ENCODE measurements at regions not wholly inside any gene's neighbourhood (a gene's known extent, or its start where the extent isn't known, plus 50 kb on each side); places are given as distances from the start of the nearest gene placed in this dataset.

DNA sequence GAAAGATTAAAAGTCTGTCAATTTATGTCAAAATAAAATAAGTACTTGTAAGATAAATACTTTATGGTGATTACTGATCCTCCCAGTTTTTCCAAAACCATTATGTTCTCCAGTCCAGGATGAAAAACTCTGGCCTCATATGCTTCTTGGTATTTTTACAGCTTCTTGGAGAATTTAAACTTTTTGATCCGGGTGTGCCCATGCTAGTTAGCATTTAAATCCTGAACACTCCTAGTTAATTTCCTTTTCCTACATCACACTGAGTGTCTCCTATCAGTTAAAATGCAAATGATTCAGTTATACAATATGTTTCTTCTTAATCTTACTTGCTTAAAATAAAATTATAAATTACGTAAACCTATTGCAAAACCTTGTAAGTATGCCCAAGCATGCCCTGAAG lies 499.9 kb upstream of the SLITRK6 start:
- no peak for TF ChIP-seq EZH2 (IDR thresholded peaks at IDR 0.05; ENCODE audit: borderline replicate concordance)
- TF ChIP-seq, protein P1, sequence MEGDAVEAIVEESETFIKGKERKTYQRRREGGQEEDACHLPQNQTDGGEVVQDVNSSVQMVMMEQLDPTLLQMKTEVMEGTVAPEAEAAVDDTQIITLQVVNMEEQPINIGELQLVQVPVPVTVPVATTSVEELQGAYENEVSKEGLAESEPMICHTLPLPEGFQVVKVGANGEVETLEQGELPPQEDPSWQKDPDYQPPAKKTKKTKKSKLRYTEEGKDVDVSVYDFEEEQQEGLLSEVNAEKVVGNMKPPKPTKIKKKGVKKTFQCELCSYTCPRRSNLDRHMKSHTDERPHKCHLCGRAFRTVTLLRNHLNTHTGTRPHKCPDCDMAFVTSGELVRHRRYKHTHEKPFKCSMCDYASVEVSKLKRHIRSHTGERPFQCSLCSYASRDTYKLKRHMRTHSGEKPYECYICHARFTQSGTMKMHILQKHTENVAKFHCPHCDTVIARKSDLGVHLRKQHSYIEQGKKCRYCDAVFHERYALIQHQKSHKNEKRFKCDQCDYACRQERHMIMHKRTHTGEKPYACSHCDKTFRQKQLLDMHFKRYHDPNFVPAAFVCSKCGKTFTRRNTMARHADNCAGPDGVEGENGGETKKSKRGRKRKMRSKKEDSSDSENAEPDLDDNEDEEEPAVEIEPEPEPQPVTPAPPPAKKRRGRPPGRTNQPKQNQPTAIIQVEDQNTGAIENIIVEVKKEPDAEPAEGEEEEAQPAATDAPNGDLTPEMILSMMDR (IDR thresholded peaks at IDR 0.05; ENCODE audit: poor library complexity), result no peak

Data from hepatocyte (in vitro differentiated cells).